HepG2 (cell line): ENCODE measurements at regions not wholly inside any gene's neighbourhood (a gene's known extent, or its start where the extent isn't known, plus 50 kb on each side); places are given as distances from the start of the nearest gene placed in this dataset.

ENCODE experiments used
- ATAC-seq: fragments of 200-7000 bp; cut with Tn5 transposase; 3 replicates; pipeline ENCODE4 v1.9.1; 2020; ENCODE audit warnings: mild to moderate bottlenecking, moderate library complexity
- BruUV-seq: library from RNA; stranded (reverse); fragments of 400-500 nt; replicated peaks from 2 replicates; lab custom pipeline; 2021; lab: Mats Ljungman, UMichigan
- CTCF ChIA-PET: fragments of 300-600 bp; formaldehyde crosslinking; extraction: SDS; loops from one replicate; lab custom pipeline; 2021; ENCODE audit warnings: low total read pairs, inconsistent platforms, low intra/inter-chr PET ratio; lab: Yijun Ruan, JAX
- POLR2A ChIA-PET: fragments of 350-600 bp; sonication (Branson Sonifier 250); formaldehyde crosslinking; loops from one replicate; lab custom pipeline; 2020; ENCODE audit warnings: antibody characterized with exemption, inconsistent platforms; lab: Yijun Ruan, JAX
- DNase-seq: peaks from one replicate; pipeline ENCODE4 v3.0.0-alpha.2; 2015; ENCODE audit warnings: low spot score
- FAIRE-seq: peaks from 3 replicates; lab custom pipeline; 2011; peaks lifted over from hg19 to GRCh38; lab: Jason Lieb, UNC
- H2AFZ ChIP-seq: one replicate; pipeline ENCODE4 v1.6.1; 2011; ENCODE audit warnings: low read length, inconsistent platforms
- H3K27ac ChIP-seq: fragments of 300-600 bp; 3 replicates; pipeline ENCODE4 v1.8.0; 2011; ENCODE audit warnings: mixed run types, mild to moderate bottlenecking, mixed read lengths, low read length, inconsistent platforms; ENCODE audit not compliant: insufficient read depth; ENCODE audit errors: extremely low read length
- H3K27me3 ChIP-seq, 2 experiments: fragments of 200-600 bp in 1 of 2; 2 replicates in 1 of 2; 3 replicates in 1 of 2; pipeline versions ENCODE4 v1.6.0 to v1.8.0; 2011; ENCODE audit warnings: low read length in 2 of 2, mild to moderate bottlenecking in 2 of 2, moderate library complexity in 2 of 2, inconsistent platforms in 1 of 2; ENCODE audit not compliant: insufficient read depth in 2 of 2, control insufficient read depth in 1 of 2
- H3K36me3 ChIP-seq, 2 experiments: fragments of 200-600 bp in 1 of 2; replicated peaks in 1 of 2; 2 replicates in 1 of 2; 3 replicates in 1 of 2; pipeline versions ENCODE4 v1.5.1 to v1.8.0; 2011; ENCODE audit warnings: low read length in 2 of 2, inconsistent platforms in 1 of 2; ENCODE audit not compliant: insufficient read depth in 2 of 2, control insufficient read depth in 1 of 2
- H3K4me1 ChIP-seq: 2 replicates; pipeline ENCODE4 v1.5.1; 2012; ENCODE audit warnings: low read length, inconsistent platforms; ENCODE audit not compliant: insufficient read depth
- H3K4me2 ChIP-seq: 2 replicates; pipeline ENCODE4 v1.6.0; 2011; ENCODE audit warnings: low read depth, low read length, inconsistent platforms
- H3K4me3 ChIP-seq, 3 experiments: fragments of 200-600 bp in 1 of 3; sonication (generic), shearing (Covaris generic) in 1 of 3; replicated peaks in 1 of 3; 2 replicates each; pipeline ENCODE4 v1.5.1; 2011 to 2016; ENCODE audit warnings: low read length in 3 of 3, inconsistent platforms in 2 of 3, low read depth in 2 of 3, mild to moderate bottlenecking in 2 of 3, control low read depth in 1 of 3, mixed read lengths in 1 of 3; ENCODE audit not compliant: insufficient read depth in 1 of 3
- H3K79me2 ChIP-seq: one replicate; pipeline ENCODE4 v1.6.1; 2011; ENCODE audit warnings: low read length, inconsistent platforms; ENCODE audit not compliant: insufficient read depth
- H3K9ac ChIP-seq: 2 replicates; pipeline ENCODE4 v1.6.0; 2011; ENCODE audit warnings: mild to moderate bottlenecking, low read depth, low read length, inconsistent platforms; ENCODE audit not compliant: insufficient read depth
- H3K9me3 ChIP-seq: 2 replicates; pipeline ENCODE4 v1.5.1; 2012; ENCODE audit warnings: mild to moderate bottlenecking, low read length
- H4K20me1 ChIP-seq: 2 replicates; pipeline ENCODE4 v1.6.0; 2011; ENCODE audit warnings: inconsistent platforms, mild to moderate bottlenecking, low read length, moderate library complexity; ENCODE audit not compliant: insufficient read depth
- AHDC1 ChIP-seq: sonication (generic); formaldehyde crosslinking; IDR thresholded peaks from 2 replicates; pipeline ENCODE4 v1.5.1; 2020; ENCODE audit warnings: mild to moderate bottlenecking, missing genetic modification reagents, borderline replicate concordance
- ZNF121 ChIP-seq: sonication (generic); formaldehyde crosslinking; IDR thresholded peaks from 2 replicates; pipeline ENCODE4 v1.5.0; 2020; ENCODE audit warnings: mild to moderate bottlenecking, missing genetic modification reagents
- WGBS: methylation state at CpG from one replicate; pipeline ENCODE4 v1.1.6; 2017; ENCODE audit warnings: low lambda C conversion rate; 5-methylcytosine and 5-hydroxymethylcytosine counted together
- in situ Hi-C: cut with HindIII; loops from 2 replicates; pipeline ENCODE4 v1.10.0; 2017; ENCODE audit warnings: low pct_unique_long_range_greater_than_20kb; ENCODE audit not compliant: extremely low pct_ligation_motif_present
- intact Hi-C: fragments of 100-400 bp; cut with micrococcal nuclease; formaldehyde crosslinking; loops from one replicate; pipeline ENCODE4 v1.10.0; 2022; ENCODE audit not compliant: unreplicated experiment

- WGBS: 7% methylated on average over 3 of the region's 3 CpGs
- CTCF ChIA-PET: no interaction called here
- BruUV-seq: no TSS peak
Observed at GRCh38 chr7:68550635-68551034, 1047.6 kb upstream of the AUTS2 start.

More at GRCh38 chr7:68550635-68551034, 1047.6 kb upstream of the AUTS2 start:
- no peaks in the 10 kb centered on the region for H3K9me3 ChIP-seq
- FAIRE-seq (no peak), DNase-seq (no peak), ATAC-seq (no peak)
- H3K27ac ChIP-seq: no peak overlapping the region
- no peaks in the 10 kb centered on the region for H4K20me1 ChIP-seq
- H3K9ac ChIP-seq: no peak overlapping the region
- in situ Hi-C loops: no loop called here
- POLR2A ChIA-PET: no interaction called here
- intact Hi-C loops: no loop called here
- no peaks in the 10 kb centered on the region for H3K4me1 ChIP-seq
- peak; percentile 92 for TF ChIP-seq ZNF121 (CRISPR knock-in tag)
- no peak for TF ChIP-seq AHDC1 (CRISPR knock-in tag)
- H3K4me2 ChIP-seq: no peak overlapping the region
- no peaks in the 10 kb centered on the region for H3K79me2 ChIP-seq
- H2AFZ ChIP-seq: no peak overlapping the region
- H3K4me3 ChIP-seq: no peak overlapping the region
- no peaks in the 10 kb centered on the region for H3K36me3 ChIP-seq
- no peaks in the 10 kb centered on the region for H3K27me3 ChIP-seq
